ENCODE measurements at regions not wholly inside any gene's neighbourhood (a gene's known extent, or its start where the extent isn't known, plus 50 kb on each side); places are given as distances from the start of the nearest gene placed in this dataset.
"Not testable (repeated sequence)": the region's sequence is repeated elsewhere in the genome, so short reads cannot be mapped to it uniquely, and the experiment has no call there.

- Histone ChIP-seq H2AFZ (ENCODE audit: low read depth, low read length) (no peak overlapping the region; the same call in 1 of the 2 replicates), H4K20me1 (ENCODE audit: insufficient read depth, low read length) (no peaks in the 10 kb centered on the region), H3K9me3 (ENCODE audit: insufficient read depth, low read length, severe bottlenecking) (no peaks in the 10 kb centered on the region), H3K79me2 (ENCODE audit: insufficient read depth, low read length) (peaks cover 26% of the 10 kb centered on the region), H3K36me3 (ENCODE audit: insufficient read depth, low read length) (no peaks in the 10 kb centered on the region), H3K4me1 (ENCODE audit: insufficient read depth, low read length) (peaks cover 66% of the 10 kb centered on the region), H3K9ac (ENCODE audit: low read depth, low read length) (peak overlapping the region; percentile 41), H3K4me2 (ENCODE audit: insufficient read depth, low read length) (peak overlapping the region; percentile 31), H3K27me3 (ENCODE audit: insufficient read depth, low read length, poor library complexity) (no peaks in the 10 kb centered on the region), H3K4me3 (ENCODE audit: low read depth in 1 of 2, low read length in 2 of 2) (no peak overlapping the region), H3K27ac (ENCODE audit: low read length) (peak overlapping the region; percentile 86)
- TF ChIP-seq CTCF (IDR thresholded peaks at IDR 0.05; ENCODE audit: borderline replicate concordance, extremely low read depth, low read length, poor library complexity, severe bottlenecking) (no peak), EZH2 (IDR thresholded peaks at IDR 0.05; ENCODE audit: borderline replicate concordance, low read depth, low read length, severe bottlenecking) (no peak)
- DNase-seq = peak; percentile 73
- ATAC-seq (ENCODE audit: insufficient read depth, low read depth) = peak; percentile 85
Measured at GRCh38 chr1:199089393-199090122, 450.7 kb downstream of the PTPRC start.

DNA sequence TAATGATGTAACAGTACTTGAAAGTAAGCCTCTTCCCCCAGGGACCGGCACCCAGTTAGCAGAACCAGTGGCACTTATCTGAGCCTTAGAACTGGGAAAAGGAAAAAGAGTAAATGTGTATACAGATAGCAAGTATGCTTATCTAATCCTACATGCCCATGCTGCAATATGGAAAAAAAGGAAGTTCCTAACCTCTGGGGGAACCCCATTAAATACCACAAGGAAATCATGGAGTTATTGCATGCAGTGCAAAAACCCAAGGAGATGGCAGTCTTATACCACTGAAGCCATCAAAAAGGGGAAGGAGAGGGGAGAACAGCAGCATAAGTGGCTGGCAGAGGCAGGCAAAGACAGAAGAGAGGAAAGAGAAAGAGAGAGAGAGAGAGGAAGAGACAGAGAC, 456.8 kb downstream of the PTPRC start:
- peak overlapping the region; percentile 64 for H3K27ac ChIP-seq (ENCODE audit: low read length)
- not testable (repeated sequence) for H3K4me3 ChIP-seq (ENCODE audit: low read depth in 1 of 2, low read length in 2 of 2); H3K4me2 ChIP-seq (ENCODE audit: insufficient read depth, low read length); H4K20me1 ChIP-seq (ENCODE audit: insufficient read depth, low read length); H3K36me3 ChIP-seq (ENCODE audit: insufficient read depth, low read length); ATAC-seq (ENCODE audit: insufficient read depth, low read depth); H3K9me3 ChIP-seq (ENCODE audit: insufficient read depth, low read length, severe bottlenecking); H3K27me3 ChIP-seq (ENCODE audit: insufficient read depth, low read length, poor library complexity); DNase-seq; H3K9ac ChIP-seq (ENCODE audit: low read depth, low read length); H3K79me2 ChIP-seq (ENCODE audit: insufficient read depth, low read length)
- peaks cover 40% of the 10 kb centered on the region for H3K4me1 ChIP-seq (ENCODE audit: insufficient read depth, low read length)
- peak overlapping the region; percentile 25; the same call in 1 of the 2 replicates for H2AFZ ChIP-seq (ENCODE audit: low read depth, low read length)

- Histone ChIP-seq H3K4me2 (ENCODE audit: insufficient read depth, low read length) (no peak overlapping the region), H3K9me3 (ENCODE audit: insufficient read depth, low read length, severe bottlenecking) (no peaks in the 10 kb centered on the region), H3K4me1 (ENCODE audit: insufficient read depth, low read length) (peaks cover 44% of the 10 kb centered on the region), H4K20me1 (ENCODE audit: insufficient read depth, low read length) (no peaks in the 10 kb centered on the region), H3K27me3 (ENCODE audit: insufficient read depth, low read length, poor library complexity) (no peaks in the 10 kb centered on the region), H3K27ac (ENCODE audit: low read length) (peak overlapping the region; percentile 46), H2AFZ (ENCODE audit: low read depth, low read length) (no peak overlapping the region), H3K79me2 (ENCODE audit: insufficient read depth, low read length) (no peaks in the 10 kb centered on the region), H3K4me3 (ENCODE audit: low read depth in 1 of 2, low read length in 2 of 2) (no peak overlapping the region), H3K36me3 (ENCODE audit: insufficient read depth, low read length) (no peaks in the 10 kb centered on the region), H3K9ac (ENCODE audit: low read depth, low read length) (no peak overlapping the region)
- no peak for DNase-seq
- TF ChIP-seq CTCF (IDR thresholded peaks at IDR 0.05; ENCODE audit: borderline replicate concordance, extremely low read depth, low read length, poor library complexity, severe bottlenecking) (no peak), EZH2 (IDR thresholded peaks at IDR 0.05; ENCODE audit: borderline replicate concordance, low read depth, low read length, severe bottlenecking) (no peak)
- ATAC-seq (ENCODE audit: insufficient read depth, low read depth) = no peak
Measured at GRCh38 chr1:199096591-199096990, 457.8 kb downstream of the PTPRC start.

- Histone ChIP-seq H3K27me3 (ENCODE audit: insufficient read depth, low read length, poor library complexity) (no peaks in the 10 kb centered on the region), H3K4me1 (ENCODE audit: insufficient read depth, low read length) (peaks cover 54% of the 10 kb centered on the region), H3K4me3 (ENCODE audit: low read depth in 1 of 2, low read length in 2 of 2) (no peak overlapping the region), H3K27ac (ENCODE audit: low read length) (peak overlapping the region; percentile 55), H3K36me3 (ENCODE audit: insufficient read depth, low read length) (no peaks in the 10 kb centered on the region), H3K9ac (ENCODE audit: low read depth, low read length) (peak overlapping the region; percentile 8; the same call in 1 of the 2 replicates), H2AFZ (ENCODE audit: low read depth, low read length) (0 out of 2 replicates have a peak overlapping the region, but pooled peaks have one; percentile 10), H4K20me1 (ENCODE audit: insufficient read depth, low read length) (no peaks in the 10 kb centered on the region), H3K4me2 (ENCODE audit: insufficient read depth, low read length) (no peak overlapping the region), H3K79me2 (ENCODE audit: insufficient read depth, low read length) (no peaks in the 10 kb centered on the region), H3K9me3 (ENCODE audit: insufficient read depth, low read length, severe bottlenecking) (no peaks in the 10 kb centered on the region)
- peak; percentile 49 for ATAC-seq (ENCODE audit: insufficient read depth, low read depth)
- TF ChIP-seq CTCF (IDR thresholded peaks at IDR 0.05; ENCODE audit: borderline replicate concordance, extremely low read depth, low read length, poor library complexity, severe bottlenecking) = no peak
- no peak for TF ChIP-seq EZH2 (IDR thresholded peaks at IDR 0.05; ENCODE audit: borderline replicate concordance, low read depth, low read length, severe bottlenecking)
- DNase-seq = no peak
Measured at GRCh38 chr1:199098468-199098867, 459.6 kb downstream of the PTPRC start.

All from DND-41 (cell line).